BLaER1 (cell line): ENCODE measurements at regions not wholly inside any gene's neighbourhood (a gene's known extent, or its start where the extent isn't known, plus 50 kb on each side); places are given as distances from the start of the nearest gene placed in this dataset.
A peak's percentile ranks its signal among the peaks of the same experiment; 100 is the strongest.

Source experiments
- H3K27ac ChIP-seq: shearing (Covaris generic); formaldehyde crosslinking; 2 replicates; pipeline ENCODE4 v1.8.1; 2022
- H3K27me3 ChIP-seq: shearing (Covaris generic); formaldehyde crosslinking; 2 replicates; pipeline ENCODE4 v1.8.1; 2022
- H3K36me3 ChIP-seq: shearing (Covaris generic); formaldehyde crosslinking; 2 replicates; pipeline ENCODE4 v1.8.1; 2022
- H3K4me1 ChIP-seq: shearing (Covaris generic); formaldehyde crosslinking; 2 replicates; pipeline ENCODE4 v1.8.1; 2022
- H3K4me2 ChIP-seq: shearing (Covaris generic); formaldehyde crosslinking; 2 replicates; pipeline ENCODE4 v1.8.1; 2022
- H3K4me3 ChIP-seq: shearing (Covaris generic); formaldehyde crosslinking; 2 replicates; pipeline ENCODE4 v1.8.1; 2022
- H3K9ac ChIP-seq: shearing (Covaris generic); formaldehyde crosslinking; 2 replicates; pipeline ENCODE4 v1.8.1; 2022
- H3K9me3 ChIP-seq: shearing (Covaris generic); formaldehyde crosslinking; 2 replicates; pipeline ENCODE4 v1.8.1; 2022
- H4K20me1 ChIP-seq: shearing (Covaris generic); formaldehyde crosslinking; 2 replicates; pipeline ENCODE4 v1.8.1; 2022
- Cebpa-rat ChIP-seq: shearing (Covaris generic); IDR thresholded peaks from 2 replicates; pipeline ENCODE4 v1.8.1; 2022

- Histone ChIP-seq H3K4me3 (no peak overlapping the region), H3K36me3 (no peaks in the 10 kb centered on the region), H4K20me1 (no peaks in the 10 kb centered on the region), H3K9me3 (peaks cover 3% of the 10 kb centered on the region; the same call in 1 of the 2 replicates), H3K9ac (no peak overlapping the region), H3K27me3 (no peaks in the 10 kb centered on the region), H3K27ac (peak overlapping the region; percentile 55; the same call in 1 of the 2 replicates), H3K4me1 (peaks cover 25% of the 10 kb centered on the region), H3K4me2 (peak overlapping the region; percentile 46)
- TF ChIP-seq Cebpa-rat, result no peak
Measured at GRCh38 chr10:130862626-130863025, 448.9 kb downstream of the TCERG1L start.

GRCh38 chr10:130863044-130863443 lies 448.5 kb downstream of the TCERG1L start:
- peaks cover 25% of the 10 kb centered on the region for H3K4me1 ChIP-seq
- peak overlapping the region; percentile 46 for H3K4me2 ChIP-seq
- no peaks in the 10 kb centered on the region for H3K36me3 ChIP-seq
- H3K4me3 ChIP-seq, result no peak overlapping the region
- no peaks in the 10 kb centered on the region for H4K20me1 ChIP-seq
- H3K27ac ChIP-seq, result peak overlapping the region; percentile 55; the same call in 1 of the 2 replicates
- H3K9me3 ChIP-seq, result peaks cover 3% of the 10 kb centered on the region; the same call in 1 of the 2 replicates
- H3K27me3 ChIP-seq, result no peaks in the 10 kb centered on the region
- H3K9ac ChIP-seq, result no peak overlapping the region
- no peak for TF ChIP-seq Cebpa-rat

- H3K36me3 ChIP-seq, result no peaks in the 10 kb centered on the region
- no peak overlapping the region for H3K4me3 ChIP-seq
- no peak overlapping the region for H3K9ac ChIP-seq
- no peaks in the 10 kb centered on the region for H4K20me1 ChIP-seq
- H3K9me3 ChIP-seq, result no peaks in the 10 kb centered on the region
- no peak for TF ChIP-seq Cebpa-rat
- H3K27ac ChIP-seq, result no peak overlapping the region
- H3K4me2 ChIP-seq, result peak overlapping the region; percentile 15; the same call in 1 of the 2 replicates
- peaks cover 29% of the 10 kb centered on the region for H3K4me1 ChIP-seq
- no peaks in the 10 kb centered on the region for H3K27me3 ChIP-seq
Measured at GRCh38 chr10:130864961-130865818, 446.3 kb downstream of the TCERG1L start.

- no peaks in the 10 kb centered on the region for H3K36me3 ChIP-seq
- no peak overlapping the region for H3K4me3 ChIP-seq
- peaks cover 29% of the 10 kb centered on the region for H3K4me1 ChIP-seq
- TF ChIP-seq Cebpa-rat, result no peak
- H3K9ac ChIP-seq, result no peak overlapping the region
- H3K27me3 ChIP-seq, result no peaks in the 10 kb centered on the region
- no peaks in the 10 kb centered on the region for H3K9me3 ChIP-seq
- H3K27ac ChIP-seq, result no peak overlapping the region
- no peaks in the 10 kb centered on the region for H4K20me1 ChIP-seq
- no peak overlapping the region for H3K4me2 ChIP-seq
Measured at GRCh38 chr10:130866857-130867256, 444.7 kb downstream of the TCERG1L start.

- H3K9me3 ChIP-seq, result no peaks in the 10 kb centered on the region
- no peak overlapping the region for H3K27ac ChIP-seq
- H3K9ac ChIP-seq, result no peak overlapping the region
- no peaks in the 10 kb centered on the region for H3K27me3 ChIP-seq
- H3K4me3 ChIP-seq, result no peak overlapping the region
- TF ChIP-seq Cebpa-rat, result no peak
- H3K36me3 ChIP-seq, result no peaks in the 10 kb centered on the region
- H3K4me1 ChIP-seq, result peaks cover 22% of the 10 kb centered on the region
- no peak overlapping the region for H3K4me2 ChIP-seq
- H4K20me1 ChIP-seq, result no peaks in the 10 kb centered on the region
Measured at GRCh38 chr10:130867446-130868194, 443.9 kb downstream of the TCERG1L start.

GRCh38 chr10:130869179-130869841 lies 442.2 kb downstream of the TCERG1L start:
- no peak overlapping the region for H3K4me2 ChIP-seq
- no peaks in the 10 kb centered on the region for H3K27me3 ChIP-seq
- H3K27ac ChIP-seq, result no peak overlapping the region
- H3K36me3 ChIP-seq, result no peaks in the 10 kb centered on the region
- H3K9ac ChIP-seq, result no peak overlapping the region
- no peaks in the 10 kb centered on the region for H4K20me1 ChIP-seq
- no peaks in the 10 kb centered on the region for H3K9me3 ChIP-seq
- H3K4me3 ChIP-seq, result no peak overlapping the region
- no peak for TF ChIP-seq Cebpa-rat
- H3K4me1 ChIP-seq, result peaks cover 16% of the 10 kb centered on the region

- Histone ChIP-seq H3K4me3 (no peak overlapping the region), H3K4me2 (no peak overlapping the region), H3K9me3 (no peaks in the 10 kb centered on the region), H3K4me1 (peaks cover 4% of the 10 kb centered on the region; the same call in 1 of the 2 replicates), H3K9ac (no peak overlapping the region), H3K27me3 (no peaks in the 10 kb centered on the region), H4K20me1 (no peaks in the 10 kb centered on the region), H3K36me3 (no peaks in the 10 kb centered on the region), H3K27ac (no peak overlapping the region)
- TF ChIP-seq Cebpa-rat, result no peak
Measured at GRCh38 chr10:130871406-130871805, 440.1 kb downstream of the TCERG1L start.

- H3K36me3 ChIP-seq, result no peaks in the 10 kb centered on the region
- H3K4me1 ChIP-seq, result peaks cover 4% of the 10 kb centered on the region; the same call in 1 of the 2 replicates
- no peaks in the 10 kb centered on the region for H3K9me3 ChIP-seq
- H4K20me1 ChIP-seq, result no peaks in the 10 kb centered on the region
- no peak overlapping the region for H3K4me2 ChIP-seq
- no peak overlapping the region for H3K4me3 ChIP-seq
- H3K9ac ChIP-seq, result no peak overlapping the region
- H3K27ac ChIP-seq, result no peak overlapping the region
- H3K27me3 ChIP-seq, result no peaks in the 10 kb centered on the region
- no peak for TF ChIP-seq Cebpa-rat
Measured at GRCh38 chr10:130873636-130874035, 437.9 kb downstream of the TCERG1L start.

- H3K9ac ChIP-seq, result no peak overlapping the region
- no peaks in the 10 kb centered on the region; the same call in 1 of the 2 replicates for H3K4me1 ChIP-seq
- H3K36me3 ChIP-seq, result no peaks in the 10 kb centered on the region
- no peaks in the 10 kb centered on the region for H4K20me1 ChIP-seq
- no peak overlapping the region for H3K4me2 ChIP-seq
- H3K27ac ChIP-seq, result no peak overlapping the region
- no peak overlapping the region for H3K4me3 ChIP-seq
- no peaks in the 10 kb centered on the region for H3K9me3 ChIP-seq
- H3K27me3 ChIP-seq, result no peaks in the 10 kb centered on the region
- no peak for TF ChIP-seq Cebpa-rat
Measured at GRCh38 chr10:130875116-130875515, 436.4 kb downstream of the TCERG1L start.
